ENCODE measurements at regions not wholly inside any gene's neighbourhood (a gene's known extent, or its start where the extent isn't known, plus 50 kb on each side); places are given as distances from the start of the nearest gene placed in this dataset.

- Histone ChIP-seq H3K79me2 (ENCODE audit: insufficient read depth, low read length) (no peaks in the 10 kb centered on the region), H2AFZ (ENCODE audit: insufficient read depth, low read depth, low read length, poor library complexity, severe bottlenecking) (peak overlapping the region; percentile 66), H3K9ac (ENCODE audit: insufficient read depth, low read length, poor library complexity, severe bottlenecking) (peak overlapping the region; percentile 78), H4K20me1 (ENCODE audit: insufficient read depth, low read length) (no peaks in the 10 kb centered on the region), H3K4me2 (replicated peaks; ENCODE audit: extremely low read depth, low read length, poor library complexity, severe bottlenecking) (peak overlapping the region; percentile 53), H3K9me3 (replicated peaks in 1 of 2; ENCODE audit: control insufficient read depth in 1 of 2, insufficient read depth in 1 of 2, low read length in 2 of 2) (no peaks in the 10 kb centered on the region), H3K27ac (ENCODE audit: low read depth in 1 of 2, low read length in 2 of 2) (peak overlapping the region; percentile 87 to 97), H3K36me3 (replicated peaks in 1 of 2; ENCODE audit: control insufficient read depth in 1 of 2, insufficient read depth in 2 of 2, low read length in 2 of 2) (no peaks in the 10 kb centered on the region), H3K4me3 (replicated peaks in 1 of 3; ENCODE audit: low read depth in 2 of 3, low read length in 3 of 3) (peak overlapping the region in 1 of 3 experiments; percentile 21), H3K27me3 (ENCODE audit: control insufficient read depth in 2 of 2, insufficient read depth in 2 of 2, low read length in 2 of 2) (no peaks in the 10 kb centered on the region), H3K4me1 (ENCODE audit: control insufficient read depth in 1 of 2, insufficient read depth in 2 of 2, low read length in 2 of 2) (peaks cover 38 to 39% of the 10 kb centered on the region in 2 donors)
- 31% methylated on average over 25 of the region's 31 CpGs for WGBS (ENCODE audit: insufficient coverage)
- intact Hi-C loops (cut with micrococcal nuclease): loop anchor here (2.0 to 10.0 kb wide), 4 partner anchors 35 to 211 kb away; partner anchors contain the start of gene HDAC4 (in 1 of the 2)
- Mint-ChIP-seq H3K9me3 (peaks cover 0 to 2% (median 0%) of the 10 kb centered on the region in 7 donors), H3K27me3 (ENCODE audit: low read depth in 3 of 3) (peaks cover 0 to 2% (median 2%) of the 10 kb centered on the region in 3 donors), H3K4me3 (peak overlapping the region; percentile 41 to 77), H3K36me3 (peaks cover 0 to 2% of the 10 kb centered on the region in 2 donors), H3K4me1 (peaks cover 41% of the 10 kb centered on the region), H3K27ac (peak overlapping the region in 4 of 7 donors; percentile 97 to 99 (median 98))
- no peak for TF ChIP-seq CTCF (IDR thresholded peaks at IDR 0.05)
- DNase-seq: peak; percentile 99
These were observed 64.5 kb upstream of the HDAC4 start for GRCh38 chr2:239465017-239466001.

- peaks cover 38 to 39% of the 10 kb centered on the region in 2 donors for H3K4me1 ChIP-seq (ENCODE audit: control insufficient read depth in 1 of 2, insufficient read depth in 2 of 2, low read length in 2 of 2)
- peak overlapping the region; percentile 87 to 97 for H3K27ac ChIP-seq (ENCODE audit: low read depth in 1 of 2, low read length in 2 of 2)
- H3K27me3 ChIP-seq (ENCODE audit: control insufficient read depth in 2 of 2, insufficient read depth in 2 of 2, low read length in 2 of 2): no peaks in the 10 kb centered on the region
- H3K79me2 ChIP-seq (ENCODE audit: insufficient read depth, low read length): no peaks in the 10 kb centered on the region
- peak overlapping the region; percentile 53 for H3K4me2 ChIP-seq (replicated peaks; ENCODE audit: extremely low read depth, low read length, poor library complexity, severe bottlenecking)
- Mint-ChIP-seq H3K4me1 (peaks cover 37% of the 10 kb centered on the region), H3K9me3 (peaks cover 0 to 4% (median 0%) of the 10 kb centered on the region in 7 donors), H3K27me3 (ENCODE audit: low read depth in 3 of 3) (peaks cover 2 to 5% (median 2%) of the 10 kb centered on the region in 3 donors), H3K36me3 (peaks cover 0 to 2% of the 10 kb centered on the region in 2 donors), H3K4me3 (peak overlapping the region in 1 of 2 donors; percentile 27), H3K27ac (peak overlapping the region in 4 of 7 donors; percentile 97 to 99 (median 98))
- no peaks in the 10 kb centered on the region for H3K9me3 ChIP-seq (replicated peaks in 1 of 2; ENCODE audit: control insufficient read depth in 1 of 2, insufficient read depth in 1 of 2, low read length in 2 of 2)
- peak; percentile 24 to 45 (median 33) for DNase-seq
- no peaks in the 10 kb centered on the region for H4K20me1 ChIP-seq (ENCODE audit: insufficient read depth, low read length)
- peak overlapping the region; percentile 1 for H2AFZ ChIP-seq (ENCODE audit: insufficient read depth, low read depth, low read length, poor library complexity, severe bottlenecking)
- peak overlapping the region; percentile 78 for H3K9ac ChIP-seq (ENCODE audit: insufficient read depth, low read length, poor library complexity, severe bottlenecking)
- intact Hi-C loops (cut with micrococcal nuclease): loop anchor here (2.0 to 10.0 kb wide), 4 partner anchors 36 to 210 kb away; partner anchors contain the start of gene HDAC4 (in 1 of the 2)
- TF ChIP-seq CTCF (IDR thresholded peaks at IDR 0.05): no peak
- H3K36me3 ChIP-seq (replicated peaks in 1 of 2; ENCODE audit: control insufficient read depth in 1 of 2, insufficient read depth in 2 of 2, low read length in 2 of 2): no peaks in the 10 kb centered on the region
- 83% methylated on average over 16 of the region's 21 CpGs for WGBS (ENCODE audit: insufficient coverage)
- no peak overlapping the region for H3K4me3 ChIP-seq (replicated peaks in 1 of 3; ENCODE audit: low read depth in 2 of 3, low read length in 3 of 3)
These were observed 63.6 kb upstream of the HDAC4 start for GRCh38 chr2:239464166-239465016.
